K562 (cell line): ENCODE measurements at regions not wholly inside any gene's neighbourhood (a gene's known extent, or its start where the extent isn't known, plus 50 kb on each side); places are given as distances from the start of the nearest gene placed in this dataset.
A peak's percentile ranks its signal among the peaks of the same experiment; 100 is the strongest.

Experiments
- ATAC-seq: fragments of 200-7000 bp; cut with Tn5 transposase; 3 replicates; pipeline ENCODE4 v1.9.1; 2020; ENCODE audit warnings: moderate library complexity
- BruUV-seq: library from RNA; stranded (reverse); fragments of 400-500 nt; replicated peaks from 2 replicates; lab custom pipeline; 2021; lab: Mats Ljungman, UMichigan
- CTCF ChIA-PET: fragments of 300-600 bp; formaldehyde crosslinking; extraction: SDS; loops from one replicate; lab custom pipeline; 2021; ENCODE audit warnings: low intra/inter-chr PET ratio; lab: Yijun Ruan, JAX
- POLR2A ChIA-PET: fragments of 300-600, 350-650 bp; sonication (Branson Sonifier 250); formaldehyde crosslinking; extraction: SDS; loops from one replicate; lab custom pipeline; 2021; ENCODE audit warnings: antibody characterized with exemption, inconsistent platforms; lab: Yijun Ruan, JAX
- DNase-seq, 4 experiments: peaks; one replicate each; pipeline versions ENCODE4 v3.0.0 to v3.0.0-alpha.2; 2011 to 2018; ENCODE audit warnings: low spot score in 3 of 4, mixed read lengths in 3 of 4; ENCODE audit errors: extremely low read depth in 1 of 4
- FAIRE-seq: peaks from 2 replicates; lab custom pipeline; 2011; peaks lifted over from hg19 to GRCh38; lab: Jason Lieb, UNC
- H2AFZ ChIP-seq: 2 replicates; pipeline ENCODE4 v1.6.0; 2011; ENCODE audit warnings: low read depth, low read length, control low read depth, inconsistent platforms
- H3K27ac ChIP-seq: fragments of 200-600 bp; 3 replicates; pipeline ENCODE4 v1.8.0; 2011; ENCODE audit warnings: low read depth, mild to moderate bottlenecking, control low read depth, inconsistent platforms, low read length, moderate library complexity, mixed read lengths; ENCODE audit errors: extremely low read depth
- H3K27me3 ChIP-seq, 2 experiments: fragments of 300-600 bp in 1 of 2; 2 replicates in 1 of 2; 3 replicates in 1 of 2; pipeline versions ENCODE4 v1.6.0 to v1.8.0; 2011; ENCODE audit warnings: inconsistent platforms in 2 of 2, low read length in 2 of 2, mild to moderate bottlenecking in 1 of 2, mixed read lengths in 1 of 2, moderate library complexity in 1 of 2; ENCODE audit not compliant: control insufficient read depth in 2 of 2, insufficient read depth in 2 of 2
- H3K36me3 ChIP-seq: fragments of 300-600 bp; 3 replicates; pipeline ENCODE4 v1.8.0; 2011; ENCODE audit warnings: mild to moderate bottlenecking, low read length, inconsistent platforms; ENCODE audit not compliant: control insufficient read depth, insufficient read depth
- H3K4me1 ChIP-seq, 2 experiments: fragments of 200-600 bp in 1 of 2; replicated peaks in 1 of 2; 2 replicates in 1 of 2; 3 replicates in 1 of 2; pipeline versions ENCODE4 v1.5.1 to v1.8.0; 2011; ENCODE audit warnings: inconsistent platforms in 2 of 2, low read length in 2 of 2, mild to moderate bottlenecking in 1 of 2, mixed read lengths in 1 of 2, moderate library complexity in 1 of 2; ENCODE audit not compliant: control insufficient read depth in 2 of 2, insufficient read depth in 2 of 2
- H3K4me2 ChIP-seq: 2 replicates; pipeline ENCODE4 v1.6.1; 2011; ENCODE audit warnings: low read length, control low read depth, inconsistent platforms, mixed read lengths; ENCODE audit not compliant: insufficient read depth
- H3K4me3 ChIP-seq: fragments of 200-600 bp; sonication (generic), shearing (Covaris generic); 2 replicates; pipeline ENCODE4 v1.5.1; 2016; ENCODE audit warnings: control low read depth, inconsistent platforms
- H3K79me2 ChIP-seq: fragments of 200-600 bp; 3 replicates; pipeline ENCODE4 v1.8.0; 2011; ENCODE audit warnings: low read length, inconsistent platforms; ENCODE audit not compliant: control insufficient read depth, insufficient read depth
- H3K9ac ChIP-seq, 2 experiments: 2 replicates each; pipeline versions ENCODE4 v1.6.0 to v1.6.1; 2011; ENCODE audit warnings: low read depth in 2 of 2, low read length in 2 of 2, control low read depth in 1 of 2, inconsistent platforms in 1 of 2, mild to moderate bottlenecking in 1 of 2, mixed read lengths in 1 of 2; ENCODE audit not compliant: insufficient read depth in 1 of 2
- H3K9me1 ChIP-seq: one replicate; pipeline ENCODE4 v1.6.0; 2011; ENCODE audit warnings: inconsistent platforms, mild to moderate bottlenecking, low read length, moderate library complexity; ENCODE audit not compliant: control insufficient read depth, insufficient read depth
- H3K9me3 ChIP-seq: replicated peaks from 2 replicates; pipeline ENCODE4 v1.5.1; 2011; ENCODE audit warnings: low read depth, low read length, inconsistent platforms; ENCODE audit not compliant: control insufficient read depth, insufficient read depth
- H4K20me1 ChIP-seq: replicated peaks from 2 replicates; pipeline ENCODE4 v1.6.1; 2011; ENCODE audit warnings: low read length, inconsistent platforms, mixed read lengths; ENCODE audit not compliant: control insufficient read depth, insufficient read depth
- ADNP ChIP-seq: fragments of 200-800 bp; sonication (Bioruptor generic); IDR thresholded peaks from 2 replicates; pipeline ENCODE4 v1.6.1; 2016; ENCODE audit warnings: missing genetic modification characterization, missing compliant biosample characterization
- DIDO1 ChIP-seq: fragments of 450-650 bp; IDR thresholded peaks from 2 replicates; pipeline ENCODE4 v1.6.1; 2016; ENCODE audit warnings: low read depth, missing biosample characterization, missing genetic modification characterization
- E2F3 ChIP-seq: fragments of 250-450 bp; sonication (Bioruptor Pico); IDR thresholded peaks from 2 replicates; pipeline ENCODE4 v1.4.0; 2020; ENCODE audit warnings: mild to moderate bottlenecking
- ERF ChIP-seq: fragments of 450-650 bp; formaldehyde crosslinking; IDR thresholded peaks from 2 replicates; pipeline ENCODE4 v1.4.0; 2020; ENCODE audit warnings: mild to moderate bottlenecking, mixed read lengths
- ETS2 ChIP-seq: IDR thresholded peaks from 2 replicates; pipeline ENCODE4 v1.6.1; 2016; ENCODE audit warnings: borderline replicate concordance, missing genetic modification characterization, mild to moderate bottlenecking, moderate library complexity, missing compliant biosample characterization; ENCODE audit not compliant: poor library complexity, severe bottlenecking
- HIVEP1 ChIP-seq: fragments of 250-450 bp; sonication (Bioruptor Pico); IDR thresholded peaks from 2 replicates; pipeline ENCODE4 v1.4.0; 2020; ENCODE audit warnings: mild to moderate bottlenecking
- HOXB6 ChIP-seq: fragments of 250-450 bp; sonication (Bioruptor Pico); IDR thresholded peaks from 2 replicates; pipeline ENCODE4 v1.5.1; 2022; ENCODE audit warnings: mild to moderate bottlenecking, borderline replicate concordance
- MTF1 ChIP-seq: fragments of 250-450 bp; sonication (Bioruptor Pico); IDR thresholded peaks from 2 replicates; pipeline ENCODE4 v1.9.0; 2021; ENCODE audit warnings: moderate library complexity, mild to moderate bottlenecking, inconsistent platforms, borderline replicate concordance
- PHB2 ChIP-seq: fragments of 450-650 bp; IDR thresholded peaks from 2 replicates; pipeline ENCODE4 v1.6.1; 2017; ENCODE audit warnings: low read depth
- POLR2AphosphoS2 ChIP-seq: IDR thresholded peaks from 2 replicates; pipeline ENCODE4 v1.6.1; 2012; ENCODE audit warnings: low read length, improper control_type of control experiment
- RCOR1 ChIP-seq, 2 experiments: IDR thresholded peaks; 2 replicates each; pipeline ENCODE4 v1.6.1; 2012; ENCODE audit warnings: low read depth in 2 of 2, low read length in 2 of 2, borderline replicate concordance in 1 of 2, improper control_type of control experiment in 1 of 2
- SNRNP70 ChIP-seq: fragments of 200-400 bp; formaldehyde crosslinking; optimal IDR thresholded peaks from 2 replicates; pipeline ENCODE3; 2017; ENCODE audit warnings: low read depth, low read length
- TCF3 ChIP-seq: sonication (generic); formaldehyde crosslinking; IDR thresholded peaks from 2 replicates; pipeline ENCODE4 v1.4.0; 2020; ENCODE audit warnings: mild to moderate bottlenecking, missing genetic modification reagents
- ZNF217 ChIP-seq: sonication (generic); formaldehyde crosslinking; IDR thresholded peaks from 2 replicates; pipeline ENCODE4 v1.8.0; 2022; ENCODE audit warnings: mild to moderate bottlenecking, missing genetic modification reagents
- ZNF436 ChIP-seq: fragments of 250-450, 450-650 bp; sonication (Bioruptor Pico); formaldehyde crosslinking; IDR thresholded peaks from 2 replicates; pipeline ENCODE4 v1.7.0; 2020; ENCODE audit warnings: mild to moderate bottlenecking
- WGBS: fragments of 100-300 bp; shearing (Covaris generic); methylation state at CpG from one replicate; pipeline ENCODE4 v1.1.6; 2016; ENCODE audit warnings: low coverage, mixed read lengths; ENCODE audit not compliant: insufficient coverage; ENCODE audit errors: missing lambda C conversion rate; 5-methylcytosine and 5-hydroxymethylcytosine counted together
- in situ Hi-C: fragments of 300-500 bp; cut with MboI; formaldehyde crosslinking; loops from 4 replicates; pipeline ENCODE4 v1.15.0; 2018; ENCODE audit warnings: inconsistent platforms, mixed read lengths
- intact Hi-C: fragments of 100-400 bp; cut with micrococcal nuclease; formaldehyde crosslinking; loops from 2 replicates; pipeline ENCODE4 v1.14.2; 2022
- TF ChIP-seq, protein P1 (sequence below): sonication (generic); formaldehyde crosslinking; IDR thresholded peaks from 2 replicates; pipeline ENCODE4 v1.8.1; 2023; ENCODE audit warnings: mild to moderate bottlenecking, missing genetic modification reagents
- TF ChIP-seq, protein P2 (sequence below): fragments of 450-650 bp; IDR thresholded peaks from 2 replicates; pipeline ENCODE4 v1.6.1; 2016; ENCODE audit warnings: antibody characterized with exemption
- TF ChIP-seq, protein P3 (sequence below): fragments of 450-650 bp; IDR thresholded peaks from 2 replicates; pipeline ENCODE4 v1.6.1; 2016; ENCODE audit warnings: missing biosample characterization, missing genetic modification characterization

GRCh38 chr2:120939595-120940318 lies 204.1 kb downstream of the GLI2 start (continued):
- TF ChIP-seq, protein P1, sequence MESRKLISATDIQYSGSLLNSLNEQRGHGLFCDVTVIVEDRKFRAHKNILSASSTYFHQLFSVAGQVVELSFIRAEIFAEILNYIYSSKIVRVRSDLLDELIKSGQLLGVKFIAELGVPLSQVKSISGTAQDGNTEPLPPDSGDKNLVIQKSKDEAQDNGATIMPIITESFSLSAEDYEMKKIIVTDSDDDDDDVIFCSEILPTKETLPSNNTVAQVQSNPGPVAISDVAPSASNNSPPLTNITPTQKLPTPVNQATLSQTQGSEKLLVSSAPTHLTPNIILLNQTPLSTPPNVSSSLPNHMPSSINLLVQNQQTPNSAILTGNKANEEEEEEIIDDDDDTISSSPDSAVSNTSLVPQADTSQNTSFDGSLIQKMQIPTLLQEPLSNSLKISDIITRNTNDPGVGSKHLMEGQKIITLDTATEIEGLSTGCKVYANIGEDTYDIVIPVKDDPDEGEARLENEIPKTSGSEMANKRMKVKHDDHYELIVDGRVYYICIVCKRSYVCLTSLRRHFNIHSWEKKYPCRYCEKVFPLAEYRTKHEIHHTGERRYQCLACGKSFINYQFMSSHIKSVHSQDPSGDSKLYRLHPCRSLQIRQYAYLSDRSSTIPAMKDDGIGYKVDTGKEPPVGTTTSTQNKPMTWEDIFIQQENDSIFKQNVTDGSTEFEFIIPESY (CRISPR knock-in tag) = no peak

DNA sequence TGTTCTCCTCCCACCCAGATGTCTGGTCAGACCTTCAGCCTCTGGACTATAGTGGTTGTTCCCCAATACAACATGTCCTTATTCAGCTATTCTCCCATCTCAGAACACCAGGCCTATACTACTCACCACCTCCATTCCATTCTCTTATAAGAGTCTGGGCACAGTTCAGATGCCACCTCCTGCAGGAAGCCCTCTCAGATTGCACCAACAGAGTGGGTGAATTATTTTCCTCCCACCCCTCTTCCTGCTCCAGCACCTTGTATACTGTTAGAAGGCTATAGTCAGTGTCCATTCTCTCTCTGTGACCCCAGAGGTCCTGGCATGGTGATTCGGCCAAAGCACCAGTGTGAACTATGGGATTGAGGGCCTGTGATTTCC lies 204.6 kb downstream of the GLI2 start:
- H3K9me3 ChIP-seq = no peaks in the 10 kb centered on the region
- no peaks in the 10 kb centered on the region; the same call in 1 of the 2 replicates for H4K20me1 ChIP-seq
- H3K79me2 ChIP-seq = no peaks in the 10 kb centered on the region
- in situ Hi-C loops (no loop called here), intact Hi-C loops (no loop called here)
- H2AFZ ChIP-seq = no peak overlapping the region
- WGBS = 78% methylated on average over 1 of the region's 1 CpG
- no peak overlapping the region for H3K9ac ChIP-seq
- ChIA-PET CTCF (no interaction called here), POLR2A (interaction anchor here (1.3 kb wide), 1 partner anchor 12 kb away, joined by 3 read pairs; no protein-coding TSS in a partner anchor)
- H3K36me3 ChIP-seq = no peaks in the 10 kb centered on the region; the same call in 2 of the 3 replicates
- no peak overlapping the region for H3K27ac ChIP-seq
- H3K27me3 ChIP-seq = no peaks in the 10 kb centered on the region; a peak in 1 of 5 replicates
- no peak overlapping the region for H3K4me3 ChIP-seq
- DNase-seq (no peak), ATAC-seq (no peak), FAIRE-seq (no peak)
- H3K4me2 ChIP-seq = no peak overlapping the region
- no TSS peak for BruUV-seq
- no peaks in the 10 kb centered on the region for H3K9me1 ChIP-seq
- H3K4me1 ChIP-seq = peaks cover 39 to 41% of the 10 kb centered on the region in 2 experiments
- TF ChIP-seq ADNP (tag) (peak; percentile 83), TCF3 (CRISPR knock-in tag) (no peak), PHB2 (no peak), POLR2AphosphoS2 (no peak), ETS2 (tag) (no peak), DIDO1 (tag) (no peak), ERF (CRISPR knock-in tag) (no peak), E2F3 (no peak), SNRNP70 (no peak), HOXB6 (no peak), ZNF436 (CRISPR knock-in tag) (peak; percentile 89), RCOR1 (IDR thresholded peaks at IDR 0.05; ENCODE audit: borderline replicate concordance in 1 of 2, low read depth in 2 of 2, low read length in 2 of 2) (peak in 1 of 2 experiments; percentile 58; a peak in 2 of 4 replicates), MTF1 (CRISPR knock-in tag) (no peak), HIVEP1 (no peak), ZNF217 (no peak)
- TF ChIP-seq, protein P2, sequence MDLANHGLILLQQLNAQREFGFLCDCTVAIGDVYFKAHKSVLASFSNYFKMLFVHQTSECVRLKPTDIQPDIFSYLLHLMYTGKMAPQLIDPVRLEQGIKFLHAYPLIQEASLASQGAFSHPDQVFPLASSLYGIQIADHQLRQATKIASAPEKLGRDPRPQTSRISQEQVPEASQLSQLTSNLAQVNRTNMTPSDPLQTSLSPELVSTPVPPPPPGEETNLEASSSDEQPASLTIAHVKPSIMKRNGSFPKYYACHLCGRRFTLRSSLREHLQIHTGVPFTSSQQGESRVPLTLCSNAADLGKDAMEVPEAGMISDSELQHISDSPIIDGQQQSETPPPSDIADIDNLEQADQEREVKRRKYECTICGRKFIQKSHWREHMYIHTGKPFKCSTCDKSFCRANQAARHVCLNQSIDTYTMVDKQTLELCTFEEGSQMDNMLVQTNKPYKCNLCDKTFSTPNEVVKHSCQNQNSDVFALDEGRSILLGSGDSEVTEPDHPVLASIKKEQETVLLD = no peak
- TF ChIP-seq, protein P3, sequence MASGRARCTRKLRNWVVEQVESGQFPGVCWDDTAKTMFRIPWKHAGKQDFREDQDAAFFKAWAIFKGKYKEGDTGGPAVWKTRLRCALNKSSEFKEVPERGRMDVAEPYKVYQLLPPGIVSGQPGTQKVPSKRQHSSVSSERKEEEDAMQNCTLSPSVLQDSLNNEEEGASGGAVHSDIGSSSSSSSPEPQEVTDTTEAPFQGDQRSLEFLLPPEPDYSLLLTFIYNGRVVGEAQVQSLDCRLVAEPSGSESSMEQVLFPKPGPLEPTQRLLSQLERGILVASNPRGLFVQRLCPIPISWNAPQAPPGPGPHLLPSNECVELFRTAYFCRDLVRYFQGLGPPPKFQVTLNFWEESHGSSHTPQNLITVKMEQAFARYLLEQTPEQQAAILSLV = no peak
